Transverse colon (tissue), 4 donors: ENCODE measurements at regions not wholly inside any gene's neighbourhood (a gene's known extent, or its start where the extent isn't known, plus 50 kb on each side); places are given as distances from the start of the nearest gene placed in this dataset.

ENCODE experiments used
- DNase-seq: peaks from one replicate; pipeline ENCODE4 v3.0.0-alpha.2; 2019
- H3K27ac ChIP-seq, 4 donors: fragments of 200-600 bp; sonication (generic); 2 replicates each; pipeline ENCODE4 v1.5.1; 2016 to 2018; ENCODE audit warnings: inconsistent platforms in 4 of 4
- H3K27me3 ChIP-seq: fragments of 200-600 bp; sonication (generic); 2 replicates; pipeline ENCODE4 v1.5.1; 2017; ENCODE audit warnings: inconsistent platforms
- H3K36me3 ChIP-seq, 4 donors: fragments of 200-600 bp; sonication (generic); 2 replicates each; pipeline ENCODE4 v1.5.1; 2017 to 2019; ENCODE audit warnings: inconsistent platforms in 4 of 4
- H3K4me1 ChIP-seq, 4 donors: fragments of 200-600 bp; sonication (generic); 2 replicates each; pipeline ENCODE4 v1.5.1; 2017 to 2020; ENCODE audit warnings: inconsistent platforms in 4 of 4
- H3K4me3 ChIP-seq, 4 donors: fragments of 200-600 bp; sonication (generic); 1 replicate in 1 of 4; 2 replicates in 3 of 4; pipeline versions ENCODE4 v1.5.1 to v1.6.1; 2017 to 2019; ENCODE audit warnings: inconsistent platforms in 4 of 4
- H3K9me3 ChIP-seq, 2 donors: fragments of 200-600 bp; sonication (generic); 2 replicates each; pipeline ENCODE4 v1.5.1; 2017 to 2019; ENCODE audit warnings: inconsistent platforms in 2 of 2
- EP300 ChIP-seq: sonication (generic); formaldehyde crosslinking; IDR thresholded peaks from one replicate; pipeline ENCODE4 v1.6.1; 2017; ENCODE audit warnings: antibody characterized with exemption, low read depth
- POLR2A ChIP-seq: fragments of 450-650 bp; IDR thresholded peaks from one replicate; pipeline ENCODE4 v1.6.1; 2016; ENCODE audit warnings: antibody characterized with exemption, mild to moderate bottlenecking, moderate library complexity
- POLR2AphosphoS5 ChIP-seq, 3 donors: sonication (generic); formaldehyde crosslinking; IDR thresholded peaks; one replicate each; pipeline ENCODE4 v1.6.1; 2016; ENCODE audit warnings: antibody characterized with exemption in 3 of 3
- WGBS, 2 donors: methylation state at CpG; one replicate each; pipeline ENCODE4 v1.1.5; 2018; ENCODE audit warnings: low coverage in 1 of 2; 5-methylcytosine and 5-hydroxymethylcytosine counted together
- in situ Hi-C, 4 donors: fragments of 200-750 bp; cut with MboI; loops; one replicate each; pipeline versions ENCODE4 v1.15.0 to v1.15.1; 2017; ENCODE audit warnings: low sequenced_read_pairs in 3 of 4, low pct_ligation_motif_present in 1 of 4, low pct_unique_long_range_greater_than_20kb in 1 of 4
- intact Hi-C: fragments of 100-400 bp; cut with DNase I; formaldehyde crosslinking; loops from one replicate; pipeline ENCODE4 v1.15.1; 2023; ENCODE audit warnings: low total_unique reads
- TF ChIP-seq, protein P1 (sequence below), 5 experiments: fragments of 200-600 bp in 3 of 5; fragments of 450-650 bp in 2 of 5; sonication (generic) in 3 of 5; IDR thresholded peaks; 1 replicate in 2 of 5; 2 replicates in 3 of 5; pipeline ENCODE4 v1.5.1; 2016 to 2017; ENCODE audit warnings: antibody characterized with exemption in 5 of 5, inconsistent platforms in 3 of 5, mild to moderate bottlenecking in 2 of 5, moderate library complexity in 1 of 5

DNA sequence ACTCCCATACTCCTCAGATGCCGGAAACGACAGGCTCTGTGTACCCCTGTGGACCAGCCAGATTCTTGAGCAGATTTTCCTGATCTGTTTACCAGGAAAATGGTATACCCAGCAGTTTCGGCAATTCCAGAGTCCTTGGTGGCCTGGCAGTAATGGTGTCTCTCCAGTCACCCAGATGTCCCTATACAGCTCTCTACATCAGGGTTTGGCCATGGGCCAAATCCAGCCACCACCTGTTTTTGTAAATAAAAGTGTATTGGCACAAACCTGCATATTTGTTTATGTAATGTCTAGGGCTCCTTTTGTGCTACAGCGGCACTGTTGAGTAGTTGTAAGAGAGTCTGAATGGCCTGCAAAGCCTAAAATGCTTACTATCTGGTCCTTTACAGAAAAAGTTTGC lies 491.3 kb downstream of the RPS24 start:
- no peaks in the 10 kb centered on the region for H3K9me3 ChIP-seq
- H3K4me1 ChIP-seq = no peaks in the 10 kb centered on the region
- H3K36me3 ChIP-seq = no peaks in the 10 kb centered on the region
- no peak for TF ChIP-seq POLR2A
- no peak for TF ChIP-seq POLR2AphosphoS5 (IDR thresholded peaks at IDR 0.05)
- TF ChIP-seq, protein P1, sequence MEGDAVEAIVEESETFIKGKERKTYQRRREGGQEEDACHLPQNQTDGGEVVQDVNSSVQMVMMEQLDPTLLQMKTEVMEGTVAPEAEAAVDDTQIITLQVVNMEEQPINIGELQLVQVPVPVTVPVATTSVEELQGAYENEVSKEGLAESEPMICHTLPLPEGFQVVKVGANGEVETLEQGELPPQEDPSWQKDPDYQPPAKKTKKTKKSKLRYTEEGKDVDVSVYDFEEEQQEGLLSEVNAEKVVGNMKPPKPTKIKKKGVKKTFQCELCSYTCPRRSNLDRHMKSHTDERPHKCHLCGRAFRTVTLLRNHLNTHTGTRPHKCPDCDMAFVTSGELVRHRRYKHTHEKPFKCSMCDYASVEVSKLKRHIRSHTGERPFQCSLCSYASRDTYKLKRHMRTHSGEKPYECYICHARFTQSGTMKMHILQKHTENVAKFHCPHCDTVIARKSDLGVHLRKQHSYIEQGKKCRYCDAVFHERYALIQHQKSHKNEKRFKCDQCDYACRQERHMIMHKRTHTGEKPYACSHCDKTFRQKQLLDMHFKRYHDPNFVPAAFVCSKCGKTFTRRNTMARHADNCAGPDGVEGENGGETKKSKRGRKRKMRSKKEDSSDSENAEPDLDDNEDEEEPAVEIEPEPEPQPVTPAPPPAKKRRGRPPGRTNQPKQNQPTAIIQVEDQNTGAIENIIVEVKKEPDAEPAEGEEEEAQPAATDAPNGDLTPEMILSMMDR (IDR thresholded peaks at IDR 0.05) = no peak
- no peak for TF ChIP-seq EP300
- no peak overlapping the region for H3K27ac ChIP-seq
- no peak overlapping the region for H3K4me3 ChIP-seq
- in situ Hi-C loops = no loop called here
- intact Hi-C loops = no loop called here
- no peak for DNase-seq
- no peaks in the 10 kb centered on the region for H3K27me3 ChIP-seq
- WGBS, 2 donors = 70 to 78% methylated on average over 3 to 4 of the region's 4 CpGs

DNA sequence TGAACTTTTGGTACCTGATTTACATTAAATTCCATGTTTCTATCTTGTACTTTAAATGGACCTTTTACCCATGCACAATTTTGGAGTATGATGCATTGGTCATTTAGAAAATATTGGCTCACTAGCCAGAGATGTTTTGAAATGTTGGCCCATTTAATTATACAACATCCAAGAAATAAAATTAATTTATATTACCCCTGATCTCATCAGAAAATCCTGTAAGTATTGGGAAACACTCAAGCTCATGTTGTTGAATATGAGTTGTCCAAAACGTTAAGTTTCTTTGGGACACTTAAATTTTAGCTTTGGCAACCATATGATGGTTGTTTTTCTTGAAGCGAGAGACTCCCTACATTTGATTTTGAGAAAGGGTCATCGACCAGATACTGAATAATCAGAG lies 492.7 kb downstream of the RPS24 start:
- H3K4me3 ChIP-seq = no peak overlapping the region
- no peaks in the 10 kb centered on the region for H3K9me3 ChIP-seq
- WGBS, 2 donors = 73 to 77% methylated on average over 3 of the region's 3 CpGs
- H3K27me3 ChIP-seq = no peaks in the 10 kb centered on the region
- TF ChIP-seq, protein P1 (IDR thresholded peaks at IDR 0.05) = no peak
- in situ Hi-C loops (no loop called here), intact Hi-C loops (no loop called here)
- no peak overlapping the region for H3K27ac ChIP-seq
- DNase-seq = no peak
- no peaks in the 10 kb centered on the region for H3K4me1 ChIP-seq
- H3K36me3 ChIP-seq = no peaks in the 10 kb centered on the region

DNA sequence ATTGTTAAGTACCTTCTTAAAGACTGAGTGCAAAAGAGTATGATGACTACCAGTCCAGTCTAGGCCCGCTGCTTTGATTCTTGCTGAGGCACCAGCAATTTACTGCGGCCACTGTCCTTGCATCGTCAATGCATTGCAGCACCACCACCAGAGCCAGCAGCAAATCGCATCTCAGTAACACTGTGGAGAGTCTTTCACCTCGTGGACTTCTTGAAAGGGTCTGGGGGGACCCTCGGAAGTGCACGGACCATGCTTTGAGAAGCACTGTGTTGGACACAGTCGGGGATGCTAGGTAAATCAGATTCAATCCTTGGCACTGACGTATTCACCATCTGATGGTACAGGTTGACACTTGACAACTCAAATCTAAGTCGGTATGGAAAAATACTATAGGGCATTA lies 493.6 kb downstream of the RPS24 start:
- TF ChIP-seq POLR2AphosphoS5 (IDR thresholded peaks at IDR 0.05) (no peak), POLR2A (no peak), EP300 (no peak)
- TF ChIP-seq, protein P1 (IDR thresholded peaks at IDR 0.05) = no peak
- Histone ChIP-seq H3K36me3 (no peaks in the 10 kb centered on the region), H3K27me3 (no peaks in the 10 kb centered on the region), H3K4me3 (no peak overlapping the region), H3K4me1 (no peaks in the 10 kb centered on the region), H3K27ac (no peak overlapping the region), H3K9me3 (no peaks in the 10 kb centered on the region)
- in situ Hi-C loops (no loop called here), intact Hi-C loops (no loop called here)
- DNase-seq = no peak
- WGBS, 2 donors = 84 to 100% methylated on average over 6 to 10 of the region's 10 CpGs

DNA sequence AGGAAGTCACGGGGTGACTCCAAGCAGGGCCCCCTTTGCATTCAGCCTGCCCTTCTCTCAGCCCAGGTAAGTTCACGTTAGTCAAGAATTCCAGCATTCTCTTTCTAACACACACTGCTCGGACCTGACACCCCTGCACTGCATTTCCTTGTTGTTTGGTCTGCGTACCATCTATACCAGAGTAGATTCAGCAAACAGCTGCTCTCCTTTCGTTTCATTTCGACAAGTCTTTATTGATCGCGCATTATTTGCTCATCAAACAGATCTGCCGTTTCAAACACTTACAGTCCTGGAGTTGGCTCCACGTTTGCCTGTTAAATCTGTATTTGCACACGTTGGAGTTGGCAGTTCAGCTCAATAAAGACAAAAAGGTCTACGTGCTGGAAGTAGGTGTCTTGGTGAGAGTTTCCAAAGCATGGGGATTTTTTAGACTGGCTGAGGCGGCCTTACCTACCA lies 495.1 kb downstream of the RPS24 start:
- Histone ChIP-seq H3K27ac (peak overlapping the region in 1 of 4 donors; percentile 43), H3K4me1 (no peaks in the 10 kb centered on the region), H3K36me3 (no peaks in the 10 kb centered on the region), H3K27me3 (no peaks in the 10 kb centered on the region), H3K4me3 (no peak overlapping the region), H3K9me3 (no peaks in the 10 kb centered on the region)
- intact Hi-C loops (no loop called here), in situ Hi-C loops (no loop called here)
- no peak for DNase-seq
- 45 to 53% methylated on average over 7 to 13 of the region's 13 CpGs for WGBS, 2 donors
- TF ChIP-seq EP300 (no peak), POLR2A (no peak)
- TF ChIP-seq, protein P1 (IDR thresholded peaks at IDR 0.05) = no peak
